ENCODE measurements at regions not wholly inside any gene's neighbourhood (a gene's known extent, or its start where the extent isn't known, plus 50 kb on each side); places are given as distances from the start of the nearest gene placed in this dataset.

GRCh38 chr2:122999821-123000220, 1025.3 kb upstream of the CNTNAP5 start (continued):
- TF ChIP-seq SIX5 (IDR thresholded peaks at IDR 0.05; ENCODE audit: low read depth, low read length) (no peak), SP4 (IDR thresholded peaks at IDR 0.05; ENCODE audit: low read length) (no peak), CREB1 (IDR thresholded peaks at IDR 0.05) (peak; percentile 86), NANOG (IDR thresholded peaks at IDR 0.05; ENCODE audit: insufficient read depth, low read depth, low read length, poor library complexity, severe bottlenecking) (peak; percentile 91), RAD21 (IDR thresholded peaks at IDR 0.05 in 1 of 2, conservative IDR thresholded peaks at IDR 0.05 in 1 of 2; ENCODE audit: low read depth in 2 of 2, low read length in 2 of 2) (0 out of 4 replicates have a peak, but pooled peaks of 1 of the 2 experiments have one; percentile 2), RNF2 (IDR thresholded peaks at IDR 0.05; ENCODE audit: borderline replicate concordance, low read depth, low read length, missing control alignments, poor library complexity, severe bottlenecking) (no peak), ZNF274 (IDR thresholded peaks at IDR 0.05; ENCODE audit: borderline replicate concordance, extremely low read depth, low read length) (no peak), CEBPB (IDR thresholded peaks at IDR 0.05; ENCODE audit: low read depth, low read length) (peak; percentile 81), SAP30 (IDR thresholded peaks at IDR 0.05; ENCODE audit: insufficient read depth, insufficient replicate concordance, low read length) (no peak), NRF1 (IDR thresholded peaks at IDR 0.05; ENCODE audit: low read depth, low read length) (no peak), JUN (IDR thresholded peaks at IDR 0.05; ENCODE audit: low read depth, low read length) (no peak), HDAC2 (IDR thresholded peaks at IDR 0.05; ENCODE audit: borderline replicate concordance in 1 of 2, low read depth in 2 of 2, low read length in 2 of 2) (0 out of 4 replicates have a peak, but pooled peaks of 1 of the 2 experiments have one; percentile 65), GTF2F1 (IDR thresholded peaks at IDR 0.05; ENCODE audit: borderline replicate concordance, low read depth, low read length) (no peak), FOSL1 (IDR thresholded peaks at IDR 0.05; ENCODE audit: insufficient read depth, low read depth, low read length) (no peak)
